GM23338 (cell line): ENCODE measurements at regions not wholly inside any gene's neighbourhood (a gene's known extent, or its start where the extent isn't known, plus 50 kb on each side); places are given as distances from the start of the nearest gene placed in this dataset.

Experiments
- CREB1 ChIP-seq: fragments of 250-450 bp; sonication (Bioruptor Pico); IDR thresholded peaks from 2 replicates; pipeline ENCODE4 v1.5.0; 2020; ENCODE audit warnings: low read depth, mild to moderate bottlenecking, moderate library complexity
- EZH2 ChIP-seq: fragments of 200-600 bp; sonication (generic); IDR thresholded peaks from one replicate; pipeline ENCODE4 v1.8.0; 2017; ENCODE audit warnings: antibody characterized with exemption, mild to moderate bottlenecking, low read depth; ENCODE audit not compliant: unreplicated experiment
- TF ChIP-seq, protein P1 (sequence below), 2 experiments: fragments of 200-600 bp in 1 of 2; sonication (generic) in 1 of 2; conservative IDR thresholded peaks; 2 replicates each; pipeline versions ENCODE4 v1.5.1 to v1.6.1; 2016 to 2017; ENCODE audit warnings: antibody characterized with exemption in 2 of 2, low read depth in 2 of 2, mild to moderate bottlenecking in 2 of 2, moderate library complexity in 1 of 2
- TF ChIP-seq, protein P2 (sequence below): IDR thresholded peaks from one replicate; pipeline ENCODE4 v1.6.1; 2018; ENCODE audit warnings: antibody characterized with exemption; ENCODE audit not compliant: unreplicated experiment
- TF ChIP-seq, protein P3 (sequence below): IDR thresholded peaks from 2 replicates; pipeline ENCODE4 v1.6.1; 2016; ENCODE audit warnings: antibody characterized with exemption

DNA sequence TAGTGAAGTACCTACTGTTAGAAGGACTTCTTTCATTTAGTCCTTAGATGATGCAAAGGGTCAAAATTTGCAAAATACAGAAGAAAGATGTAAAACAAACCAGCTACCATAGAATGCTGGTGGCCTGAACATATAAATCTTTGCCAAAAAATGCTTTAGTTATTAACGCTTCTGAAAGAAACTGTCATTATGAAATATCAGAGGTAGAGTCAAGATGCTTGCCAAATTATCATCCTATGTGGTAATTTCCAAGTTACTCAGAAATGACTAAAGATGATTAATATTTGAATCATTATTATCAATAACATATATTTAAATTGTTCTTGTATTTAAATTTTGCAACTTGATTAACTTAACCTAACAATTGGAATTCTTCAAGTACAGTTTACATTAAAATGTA is 588.4 kb upstream of the FAM241A start:
- TF ChIP-seq, protein P1, sequence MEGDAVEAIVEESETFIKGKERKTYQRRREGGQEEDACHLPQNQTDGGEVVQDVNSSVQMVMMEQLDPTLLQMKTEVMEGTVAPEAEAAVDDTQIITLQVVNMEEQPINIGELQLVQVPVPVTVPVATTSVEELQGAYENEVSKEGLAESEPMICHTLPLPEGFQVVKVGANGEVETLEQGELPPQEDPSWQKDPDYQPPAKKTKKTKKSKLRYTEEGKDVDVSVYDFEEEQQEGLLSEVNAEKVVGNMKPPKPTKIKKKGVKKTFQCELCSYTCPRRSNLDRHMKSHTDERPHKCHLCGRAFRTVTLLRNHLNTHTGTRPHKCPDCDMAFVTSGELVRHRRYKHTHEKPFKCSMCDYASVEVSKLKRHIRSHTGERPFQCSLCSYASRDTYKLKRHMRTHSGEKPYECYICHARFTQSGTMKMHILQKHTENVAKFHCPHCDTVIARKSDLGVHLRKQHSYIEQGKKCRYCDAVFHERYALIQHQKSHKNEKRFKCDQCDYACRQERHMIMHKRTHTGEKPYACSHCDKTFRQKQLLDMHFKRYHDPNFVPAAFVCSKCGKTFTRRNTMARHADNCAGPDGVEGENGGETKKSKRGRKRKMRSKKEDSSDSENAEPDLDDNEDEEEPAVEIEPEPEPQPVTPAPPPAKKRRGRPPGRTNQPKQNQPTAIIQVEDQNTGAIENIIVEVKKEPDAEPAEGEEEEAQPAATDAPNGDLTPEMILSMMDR (conservative IDR thresholded peaks at IDR 0.05; ENCODE audit: low read depth in 2 of 2): no peak
- TF ChIP-seq, protein P2, sequence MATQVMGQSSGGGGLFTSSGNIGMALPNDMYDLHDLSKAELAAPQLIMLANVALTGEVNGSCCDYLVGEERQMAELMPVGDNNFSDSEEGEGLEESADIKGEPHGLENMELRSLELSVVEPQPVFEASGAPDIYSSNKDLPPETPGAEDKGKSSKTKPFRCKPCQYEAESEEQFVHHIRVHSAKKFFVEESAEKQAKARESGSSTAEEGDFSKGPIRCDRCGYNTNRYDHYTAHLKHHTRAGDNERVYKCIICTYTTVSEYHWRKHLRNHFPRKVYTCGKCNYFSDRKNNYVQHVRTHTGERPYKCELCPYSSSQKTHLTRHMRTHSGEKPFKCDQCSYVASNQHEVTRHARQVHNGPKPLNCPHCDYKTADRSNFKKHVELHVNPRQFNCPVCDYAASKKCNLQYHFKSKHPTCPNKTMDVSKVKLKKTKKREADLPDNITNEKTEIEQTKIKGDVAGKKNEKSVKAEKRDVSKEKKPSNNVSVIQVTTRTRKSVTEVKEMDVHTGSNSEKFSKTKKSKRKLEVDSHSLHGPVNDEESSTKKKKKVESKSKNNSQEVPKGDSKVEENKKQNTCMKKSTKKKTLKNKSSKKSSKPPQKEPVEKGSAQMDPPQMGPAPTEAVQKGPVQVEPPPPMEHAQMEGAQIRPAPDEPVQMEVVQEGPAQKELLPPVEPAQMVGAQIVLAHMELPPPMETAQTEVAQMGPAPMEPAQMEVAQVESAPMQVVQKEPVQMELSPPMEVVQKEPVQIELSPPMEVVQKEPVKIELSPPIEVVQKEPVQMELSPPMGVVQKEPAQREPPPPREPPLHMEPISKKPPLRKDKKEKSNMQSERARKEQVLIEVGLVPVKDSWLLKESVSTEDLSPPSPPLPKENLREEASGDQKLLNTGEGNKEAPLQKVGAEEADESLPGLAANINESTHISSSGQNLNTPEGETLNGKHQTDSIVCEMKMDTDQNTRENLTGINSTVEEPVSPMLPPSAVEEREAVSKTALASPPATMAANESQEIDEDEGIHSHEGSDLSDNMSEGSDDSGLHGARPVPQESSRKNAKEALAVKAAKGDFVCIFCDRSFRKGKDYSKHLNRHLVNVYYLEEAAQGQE: no peak
- TF ChIP-seq EZH2 (no peak), CREB1 (CRISPR knock-in tag) (no peak)
- TF ChIP-seq, protein P3, sequence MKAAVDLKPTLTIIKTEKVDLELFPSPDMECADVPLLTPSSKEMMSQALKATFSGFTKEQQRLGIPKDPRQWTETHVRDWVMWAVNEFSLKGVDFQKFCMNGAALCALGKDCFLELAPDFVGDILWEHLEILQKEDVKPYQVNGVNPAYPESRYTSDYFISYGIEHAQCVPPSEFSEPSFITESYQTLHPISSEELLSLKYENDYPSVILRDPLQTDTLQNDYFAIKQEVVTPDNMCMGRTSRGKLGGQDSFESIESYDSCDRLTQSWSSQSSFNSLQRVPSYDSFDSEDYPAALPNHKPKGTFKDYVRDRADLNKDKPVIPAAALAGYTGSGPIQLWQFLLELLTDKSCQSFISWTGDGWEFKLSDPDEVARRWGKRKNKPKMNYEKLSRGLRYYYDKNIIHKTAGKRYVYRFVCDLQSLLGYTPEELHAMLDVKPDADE: no peak
